Activated B cell treated with CpG ODN at 0.5 μM for 24 hours (primary cell): ENCODE measurements at regions not wholly inside any gene's neighbourhood (a gene's known extent, or its start where the extent isn't known, plus 50 kb on each side); places are given as distances from the start of the nearest gene placed in this dataset.

Experiments
- ATAC-seq: fragments of 200-7000 bp; cut with Tn5 transposase; one replicate; pipeline ENCODE4 v1.10.0; 2021; ENCODE audit warnings: low read depth, mild to moderate bottlenecking, moderate library complexity
- CTCF ChIA-PET: fragments of 350-600 bp; sonication (Branson Sonifier 250); formaldehyde crosslinking; loops from one replicate; lab custom pipeline; 2021; ENCODE audit warnings: antibody characterized with exemption; lab: Charles Lee
- POLR2A ChIA-PET: fragments of 350-600 bp; sonication (Branson Sonifier 250); formaldehyde crosslinking; loops from one replicate; lab custom pipeline; 2021; ENCODE audit warnings: antibody characterized with exemption; lab: Charles Lee
- DNase-seq: peaks from one replicate; pipeline ENCODE4 v3.0.0; 2022
- H3K27ac Mint-ChIP-seq: one replicate; pipeline ENCODE4 v1.8.0; 2020; ENCODE audit warnings: mixed read lengths
- H3K27me3 Mint-ChIP-seq: one replicate; pipeline ENCODE4 v1.8.0; 2021; ENCODE audit warnings: mixed read lengths
- H3K36me3 Mint-ChIP-seq: one replicate; pipeline ENCODE4 v1.8.0; 2021; ENCODE audit warnings: low read depth, mixed read lengths
- H3K4me1 Mint-ChIP-seq: one replicate; pipeline ENCODE4 v1.8.0; 2021; ENCODE audit warnings: mixed read lengths
- H3K4me3 Mint-ChIP-seq: one replicate; pipeline ENCODE4 v1.8.0; 2020; ENCODE audit warnings: mild to moderate bottlenecking, mixed read lengths
- H3K9me3 Mint-ChIP-seq: one replicate; pipeline ENCODE4 v1.8.0; 2020; ENCODE audit warnings: mixed read lengths
- CTCF ChIP-seq: fragments of 200-600 bp; IDR thresholded peaks from one replicate; pipeline ENCODE4 v1.8.0; 2022; ENCODE audit warnings: antibody characterized with exemption, mild to moderate bottlenecking
- intact Hi-C: fragments of 100-400 bp; cut with micrococcal nuclease; formaldehyde crosslinking; loops from one replicate; pipeline ENCODE4 v1.15.1; 2024

- H3K9me3 Mint-ChIP-seq = no peaks in the 10 kb centered on the region
- DNase-seq (no peak), ATAC-seq (no peak)
- no peak overlapping the region for H3K27ac Mint-ChIP-seq
- H3K27me3 Mint-ChIP-seq = peaks cover 6% of the 10 kb centered on the region
- intact Hi-C loops = no loop called here
- CTCF ChIA-PET = no interaction called here
- H3K36me3 Mint-ChIP-seq = no peaks in the 10 kb centered on the region
- TF ChIP-seq CTCF = no peak
- H3K4me1 Mint-ChIP-seq = no peaks in the 10 kb centered on the region
- POLR2A ChIA-PET = no interaction called here
- H3K4me3 Mint-ChIP-seq = no peak overlapping the region
These were observed 377.6 kb upstream of the GATB start for GRCh38 chr4:152138451-152138850.

- peaks cover 2% of the 10 kb centered on the region for H3K9me3 Mint-ChIP-seq
- H3K27me3 Mint-ChIP-seq = peaks cover 9% of the 10 kb centered on the region
- H3K27ac Mint-ChIP-seq = no peak overlapping the region
- H3K4me3 Mint-ChIP-seq = no peak overlapping the region
- ATAC-seq (no peak), DNase-seq (no peak)
- ChIA-PET CTCF (no interaction called here), POLR2A (no interaction called here)
- H3K36me3 Mint-ChIP-seq = no peaks in the 10 kb centered on the region
- no peak for TF ChIP-seq CTCF
- intact Hi-C loops = no loop called here
- no peaks in the 10 kb centered on the region for H3K4me1 Mint-ChIP-seq
These were observed 372.0 kb upstream of the GATB start for GRCh38 chr4:152132776-152133175.

GRCh38 chr4:152128356-152128755, 367.5 kb upstream of the GATB start:
- POLR2A ChIA-PET = no interaction called here
- DNase-seq (no peak), ATAC-seq (no peak)
- Mint-ChIP-seq H3K9me3 (peaks cover 12% of the 10 kb centered on the region), H3K36me3 (no peaks in the 10 kb centered on the region), H3K27me3 (peaks cover 16% of the 10 kb centered on the region), H3K4me1 (no peaks in the 10 kb centered on the region), H3K27ac (no peak overlapping the region), H3K4me3 (no peak overlapping the region)
- intact Hi-C loops = no loop called here
- CTCF ChIA-PET = no interaction called here
- TF ChIP-seq CTCF = no peak

- Mint-ChIP-seq H3K4me1 (no peaks in the 10 kb centered on the region), H3K9me3 (peaks cover 14% of the 10 kb centered on the region), H3K27ac (no peak overlapping the region), H3K4me3 (no peak overlapping the region), H3K36me3 (no peaks in the 10 kb centered on the region), H3K27me3 (peaks cover 16% of the 10 kb centered on the region)
- CTCF ChIA-PET = no interaction called here
- no peak for TF ChIP-seq CTCF
- ATAC-seq (no peak), DNase-seq (no peak)
- POLR2A ChIA-PET = no interaction called here
- intact Hi-C loops = no loop called here
These were observed 365.4 kb upstream of the GATB start for GRCh38 chr4:152126238-152126637.

- Mint-ChIP-seq H3K27ac (no peak overlapping the region), H3K4me3 (no peak overlapping the region), H3K9me3 (peaks cover 4% of the 10 kb centered on the region), H3K36me3 (no peaks in the 10 kb centered on the region), H3K4me1 (peaks cover 13% of the 10 kb centered on the region), H3K27me3 (peaks cover 2% of the 10 kb centered on the region)
- ChIA-PET CTCF (no interaction called here), POLR2A (no interaction called here)
- no peak for TF ChIP-seq CTCF
- DNase-seq = no peak
- no peak for ATAC-seq
- intact Hi-C loops = no loop called here
These were observed 358.2 kb upstream of the GATB start for GRCh38 chr4:152118819-152119553.
